Natural killer cell treated with Interleukin-12 subunit alpha and Interleukin-12 subunit beta and Interleukin-15 and Interleukin-18, amount 100 ng/mL, for 72 hours (primary cell): ENCODE measurements at regions not wholly inside any gene's neighbourhood (a gene's known extent, or its start where the extent isn't known, plus 50 kb on each side); places are given as distances from the start of the nearest gene placed in this dataset.

Source experiments
- ATAC-seq, 2 donors: fragments of 150-1000 bp; cut with Tn5 transposase in 1 of 2; sonication (Bioruptor Pico), chemical (Tn5 transposase) in 1 of 2; 2 replicates each; pipeline ENCODE4 v1.10.0; 2021
- DNase-seq: peaks from one replicate; pipeline ENCODE4 v3.0.0; 2022; ENCODE audit warnings: low spot score
- H3K27ac Mint-ChIP-seq, 2 donors: 1 replicate in 1 of 2; 2 replicates in 1 of 2; pipeline ENCODE4 v1.8.0; 2022; ENCODE audit warnings: mixed read lengths in 2 of 2, mild to moderate bottlenecking in 1 of 2, moderate library complexity in 1 of 2
- H3K27me3 Mint-ChIP-seq, 2 donors: 1 replicate in 1 of 2; 2 replicates in 1 of 2; pipeline ENCODE4 v1.8.0; 2022; ENCODE audit warnings: mixed read lengths in 2 of 2
- H3K36me3 Mint-ChIP-seq: one replicate; pipeline ENCODE4 v1.8.0; 2022; ENCODE audit warnings: mixed read lengths
- H3K4me1 Mint-ChIP-seq, 2 donors: 1 replicate in 1 of 2; 2 replicates in 1 of 2; pipeline ENCODE4 v1.8.0; 2022; ENCODE audit warnings: low read depth in 2 of 2, mixed read lengths in 2 of 2, mild to moderate bottlenecking in 1 of 2
- H3K4me3 Mint-ChIP-seq: one replicate; pipeline ENCODE4 v1.8.0; 2022; ENCODE audit warnings: mixed read lengths
- H3K9me3 Mint-ChIP-seq: 2 replicates; pipeline ENCODE4 v1.8.0; 2022; ENCODE audit warnings: mixed read lengths

GRCh38 chr4:95979961-95980876 is 140.3 kb downstream of the PDHA2 start:
- Mint-ChIP-seq H3K27ac (no peak overlapping the region), H3K4me3 (no peak overlapping the region), H3K27me3 (no peaks in the 10 kb centered on the region), H3K36me3 (peaks cover 6% of the 10 kb centered on the region), H3K4me1 (peaks cover 0 to 2% of the 10 kb centered on the region in 2 donors), H3K9me3 (peaks cover 8% of the 10 kb centered on the region)
- ATAC-seq (peak in 1 of 2 donors; percentile 55), DNase-seq (no peak)

GRCh38 chr4:95980877-95981360 is 141.0 kb downstream of the PDHA2 start:
- ATAC-seq (no peak), DNase-seq (no peak)
- no peak overlapping the region for H3K27ac Mint-ChIP-seq
- peaks cover 8% of the 10 kb centered on the region for H3K9me3 Mint-ChIP-seq
- no peak overlapping the region for H3K4me3 Mint-ChIP-seq
- H3K4me1 Mint-ChIP-seq, result peaks cover 0 to 2% of the 10 kb centered on the region in 2 donors
- H3K36me3 Mint-ChIP-seq, result peaks cover 6% of the 10 kb centered on the region
- no peaks in the 10 kb centered on the region for H3K27me3 Mint-ChIP-seq

GRCh38 chr4:95981591-95981990 is 141.7 kb downstream of the PDHA2 start:
- no peak for ATAC-seq
- no peak for DNase-seq
- peaks cover 0 to 2% of the 10 kb centered on the region in 2 donors for H3K4me1 Mint-ChIP-seq
- H3K36me3 Mint-ChIP-seq, result peaks cover 6% of the 10 kb centered on the region
- H3K27me3 Mint-ChIP-seq, result no peaks in the 10 kb centered on the region
- no peak overlapping the region for H3K27ac Mint-ChIP-seq
- H3K4me3 Mint-ChIP-seq, result no peak overlapping the region
- H3K9me3 Mint-ChIP-seq, result peaks cover 8% of the 10 kb centered on the region

- peaks cover 6% of the 10 kb centered on the region for H3K36me3 Mint-ChIP-seq
- H3K27ac Mint-ChIP-seq, result no peak overlapping the region
- no peak overlapping the region for H3K4me3 Mint-ChIP-seq
- peaks cover 8% of the 10 kb centered on the region for H3K9me3 Mint-ChIP-seq
- DNase-seq, result no peak
- H3K27me3 Mint-ChIP-seq, result no peaks in the 10 kb centered on the region
- peaks cover 0 to 2% of the 10 kb centered on the region in 2 donors for H3K4me1 Mint-ChIP-seq
- no peak for ATAC-seq
Measured at GRCh38 chr4:95982516-95982915, 142.6 kb downstream of the PDHA2 start.

GRCh38 chr4:95984081-95984480 is 144.2 kb downstream of the PDHA2 start:
- Mint-ChIP-seq H3K4me3 (no peak overlapping the region), H3K27me3 (no peaks in the 10 kb centered on the region), H3K9me3 (peaks cover 8% of the 10 kb centered on the region), H3K4me1 (peaks cover 0 to 2% of the 10 kb centered on the region in 2 donors), H3K27ac (no peak overlapping the region), H3K36me3 (peaks cover 6% of the 10 kb centered on the region)
- ATAC-seq, result no peak
- DNase-seq, result no peak

GRCh38 chr4:95985051-95985450 is 145.2 kb downstream of the PDHA2 start:
- Mint-ChIP-seq H3K9me3 (peaks cover 5% of the 10 kb centered on the region), H3K4me3 (no peak overlapping the region), H3K36me3 (no peaks in the 10 kb centered on the region), H3K4me1 (peaks cover 0 to 2% of the 10 kb centered on the region in 2 donors), H3K27ac (no peak overlapping the region), H3K27me3 (no peaks in the 10 kb centered on the region)
- ATAC-seq (no peak), DNase-seq (no peak)

- Mint-ChIP-seq H3K27ac (no peak overlapping the region), H3K4me3 (no peak overlapping the region), H3K9me3 (peaks cover 5% of the 10 kb centered on the region)
Measured at GRCh38 chr4:95985791-95986550, 146.1 kb downstream of the PDHA2 start.

GRCh38 chr4:95987851-95988250 is 148.0 kb downstream of the PDHA2 start:
- DNase-seq, result no peak
- Mint-ChIP-seq H3K27me3 (no peaks in the 10 kb centered on the region), H3K36me3 (no peaks in the 10 kb centered on the region), H3K9me3 (peaks cover 5% of the 10 kb centered on the region), H3K27ac (no peak overlapping the region), H3K4me3 (no peak overlapping the region), H3K4me1 (peaks cover 0 to 2% of the 10 kb centered on the region in 2 donors)
- ATAC-seq, result no peak

More at GRCh38 chr4:95985791-95986550, 146.1 kb downstream of the PDHA2 start:
- peaks cover 0 to 2% of the 10 kb centered on the region in 2 donors for H3K4me1 Mint-ChIP-seq
- no peaks in the 10 kb centered on the region for H3K36me3 Mint-ChIP-seq
- ATAC-seq, result no peak
- H3K27me3 Mint-ChIP-seq, result no peaks in the 10 kb centered on the region
- no peak for DNase-seq

GRCh38 chr4:95998311-95998710 is 158.4 kb downstream of the PDHA2 start:
- no peaks in the 10 kb centered on the region for H3K27me3 Mint-ChIP-seq
- H3K4me1 Mint-ChIP-seq, result no peaks in the 10 kb centered on the region
- H3K9me3 Mint-ChIP-seq, result peaks cover 2% of the 10 kb centered on the region
- no peaks in the 10 kb centered on the region for H3K36me3 Mint-ChIP-seq
- H3K27ac Mint-ChIP-seq, result no peak overlapping the region
- ATAC-seq (no peak), DNase-seq (no peak)
- H3K4me3 Mint-ChIP-seq, result no peak overlapping the region

GRCh38 chr4:96003951-96004740 is 164.3 kb downstream of the PDHA2 start:
- Mint-ChIP-seq H3K27me3 (no peaks in the 10 kb centered on the region), H3K4me3 (no peak overlapping the region), H3K4me1 (no peaks in the 10 kb centered on the region), H3K9me3 (no peaks in the 10 kb centered on the region), H3K27ac (no peak overlapping the region), H3K36me3 (no peaks in the 10 kb centered on the region)
- DNase-seq (no peak), ATAC-seq (no peak)

GRCh38 chr4:96009427-96010119 is 169.7 kb downstream of the PDHA2 start:
- H3K4me3 Mint-ChIP-seq, result no peak overlapping the region
- no peak overlapping the region for H3K27ac Mint-ChIP-seq
- H3K36me3 Mint-ChIP-seq, result no peaks in the 10 kb centered on the region
- ATAC-seq (no peak), DNase-seq (no peak)
- H3K27me3 Mint-ChIP-seq, result no peaks in the 10 kb centered on the region
- H3K4me1 Mint-ChIP-seq, result no peaks in the 10 kb centered on the region
- no peaks in the 10 kb centered on the region for H3K9me3 Mint-ChIP-seq

GRCh38 chr4:96012687-96013086 is 172.8 kb downstream of the PDHA2 start:
- DNase-seq (no peak), ATAC-seq (no peak)
- H3K4me3 Mint-ChIP-seq, result no peak overlapping the region
- no peaks in the 10 kb centered on the region for H3K9me3 Mint-ChIP-seq
- H3K27ac Mint-ChIP-seq, result no peak overlapping the region
- H3K27me3 Mint-ChIP-seq, result no peaks in the 10 kb centered on the region
- H3K36me3 Mint-ChIP-seq, result no peaks in the 10 kb centered on the region
- H3K4me1 Mint-ChIP-seq, result no peaks in the 10 kb centered on the region
